SJCRH30 (cell line): ENCODE measurements at regions not wholly inside any gene's neighbourhood (a gene's known extent, or its start where the extent isn't known, plus 50 kb on each side); places are given as distances from the start of the nearest gene placed in this dataset.
"Not testable (repeated sequence)": the region's sequence is repeated elsewhere in the genome, so short reads cannot be mapped to it uniquely, and the experiment has no call there.

Experiments used
- DNase-seq, 2 experiments: peaks; one replicate each; pipeline ENCODE4 v3.0.0-alpha.2; 2015 to 2020
- H3K27ac ChIP-seq: fragments of 250-450 bp; sonication (Bioruptor Pico); 2 replicates; pipeline ENCODE4 v1.5.1; 2020; ENCODE audit warnings: mild to moderate bottlenecking, moderate library complexity
- H3K27me3 ChIP-seq: fragments of 250-450 bp; sonication (Bioruptor Pico); 2 replicates; pipeline ENCODE4 v1.5.1; 2020; ENCODE audit warnings: mild to moderate bottlenecking, moderate library complexity
- H3K36me3 ChIP-seq: fragments of 250-450 bp; sonication (Bioruptor Pico); 2 replicates; pipeline ENCODE4 v1.5.1; 2020; ENCODE audit warnings: mild to moderate bottlenecking, moderate library complexity
- H3K4me1 ChIP-seq: fragments of 250-450 bp; sonication (Bioruptor Pico); 2 replicates; pipeline ENCODE4 v1.5.1; 2020; ENCODE audit warnings: mild to moderate bottlenecking, moderate library complexity
- H3K4me3 ChIP-seq: fragments of 250-450 bp; sonication (Bioruptor Pico); 2 replicates; pipeline ENCODE4 v1.5.1; 2020; ENCODE audit warnings: mild to moderate bottlenecking, moderate library complexity
- H3K9me3 ChIP-seq: fragments of 250-450 bp; sonication (Bioruptor Pico); replicated peaks from 2 replicates; pipeline ENCODE4 v1.5.1; 2020; ENCODE audit warnings: mild to moderate bottlenecking, moderate library complexity

DNA sequence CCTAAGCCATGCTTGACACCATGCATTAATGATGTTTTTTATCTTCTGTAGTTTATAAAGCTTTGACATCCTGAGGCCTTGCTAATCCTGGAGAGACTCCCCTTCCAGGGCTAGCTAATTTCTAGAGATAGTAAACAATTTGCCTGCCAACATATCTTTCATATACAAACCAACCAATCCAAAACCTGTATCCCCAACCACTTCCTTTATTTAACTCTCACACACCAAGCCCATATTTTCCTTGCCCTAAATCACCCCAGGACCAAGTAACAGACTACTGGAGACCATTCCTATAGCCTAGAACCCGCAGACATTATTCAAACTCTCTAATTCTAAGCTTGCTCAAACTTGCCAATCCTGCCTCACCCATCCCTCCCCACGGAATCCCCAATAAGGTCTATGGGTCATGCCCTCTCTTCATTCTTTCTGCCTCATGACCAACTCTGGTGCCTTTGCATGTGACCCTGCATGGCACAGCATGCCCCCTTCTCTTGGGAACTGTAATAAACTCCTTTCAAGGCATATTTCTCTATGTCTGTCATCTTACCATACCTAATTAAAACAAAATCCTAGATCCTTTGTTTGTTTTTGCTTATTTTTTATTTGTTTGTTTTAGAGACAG, 116.6 kb upstream of the CACUL1 start:
- DNase-seq = no peak
- H3K27me3 ChIP-seq = no peaks in the 10 kb centered on the region

DNA sequence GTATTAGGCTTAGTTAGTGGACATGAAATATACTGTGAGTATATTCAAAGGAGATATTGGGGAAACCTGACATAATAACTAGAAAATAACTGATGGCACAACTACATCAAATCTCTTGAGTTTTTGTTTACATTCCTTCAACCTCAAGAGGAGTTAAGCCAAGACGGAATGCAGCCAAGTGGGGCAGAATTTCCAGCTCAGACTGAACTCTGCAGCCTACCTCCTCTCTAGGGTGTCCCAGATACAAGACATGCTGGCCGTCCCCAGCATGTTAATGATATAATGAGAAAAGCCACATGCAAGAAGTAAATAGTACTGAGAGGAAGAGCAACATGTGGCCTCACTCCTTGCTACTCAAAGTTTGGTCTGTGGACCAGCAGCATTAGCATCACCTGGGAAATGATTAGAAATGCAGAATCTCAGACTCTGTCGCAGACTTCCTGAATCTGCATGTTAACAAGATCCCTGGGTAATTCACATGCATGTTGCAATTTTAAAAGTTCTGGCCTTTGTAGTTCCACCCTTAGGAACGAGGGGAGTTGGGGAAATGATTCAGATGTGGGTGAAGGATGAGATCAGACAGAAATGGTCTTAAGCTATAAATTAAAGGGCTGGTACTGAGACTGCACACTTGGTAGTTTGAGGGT, 118.4 kb upstream of the CACUL1 start:
- Histone ChIP-seq H3K4me3 (no peak overlapping the region), H3K27ac (no peak overlapping the region), H3K27me3 (no peaks in the 10 kb centered on the region), H3K36me3 (no peaks in the 10 kb centered on the region), H3K9me3 (peaks cover 9% of the 10 kb centered on the region; the same call in 1 of the 2 replicates), H3K4me1 (no peaks in the 10 kb centered on the region)
- DNase-seq = no peak

More for the DNA sequence above, 116.6 kb upstream of the CACUL1 start:
- H3K9me3 ChIP-seq = peaks cover 2% of the 10 kb centered on the region; the same call in 1 of the 2 replicates
- H3K27ac ChIP-seq = no peak overlapping the region
- no peak overlapping the region for H3K4me3 ChIP-seq
- no peaks in the 10 kb centered on the region for H3K36me3 ChIP-seq
- no peaks in the 10 kb centered on the region for H3K4me1 ChIP-seq

DNA sequence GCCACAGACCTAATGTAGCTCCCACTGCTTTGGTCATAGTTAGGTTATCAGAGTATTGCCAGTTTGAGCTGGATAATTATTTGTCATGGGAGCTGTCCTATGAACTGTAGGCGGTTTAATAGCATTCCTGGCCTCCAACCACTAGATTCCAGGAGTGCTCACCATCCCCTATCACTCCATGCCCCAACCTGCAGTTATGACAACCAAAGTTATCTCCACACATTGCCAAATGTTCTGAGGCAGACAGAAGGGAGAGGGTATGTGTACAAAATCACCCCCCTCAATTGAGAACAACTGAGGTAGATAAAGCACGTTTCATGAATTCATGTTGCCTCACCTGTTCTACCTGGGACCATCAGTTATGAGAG, 119.0 kb upstream of the CACUL1 start:
- H3K36me3 ChIP-seq = no peaks in the 10 kb centered on the region
- peaks cover 9% of the 10 kb centered on the region; the same call in 1 of the 2 replicates for H3K9me3 ChIP-seq
- H3K27me3 ChIP-seq = no peaks in the 10 kb centered on the region
- no peak overlapping the region for H3K4me3 ChIP-seq
- DNase-seq = no peak
- H3K27ac ChIP-seq = no peak overlapping the region
- no peaks in the 10 kb centered on the region for H3K4me1 ChIP-seq

DNA sequence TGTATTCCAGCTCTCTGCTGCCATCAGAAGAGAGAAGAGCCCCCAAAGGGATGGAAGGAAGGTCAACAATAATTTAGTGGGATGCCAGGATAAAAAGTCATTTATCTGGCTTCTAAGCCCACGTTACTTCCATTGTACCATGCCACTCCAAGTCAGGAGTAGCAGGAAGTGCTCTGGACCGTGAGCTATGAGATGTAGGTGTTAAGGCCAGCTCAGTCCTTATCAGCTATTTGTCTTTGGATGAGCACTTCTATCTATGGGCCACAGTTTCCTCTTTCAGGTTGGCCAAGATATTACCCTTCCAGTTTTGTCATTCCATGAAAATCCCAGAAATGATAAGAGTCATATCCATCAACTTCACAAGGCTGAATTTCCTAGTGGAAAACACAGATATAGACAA, 119.4 kb upstream of the CACUL1 start:
- Histone ChIP-seq H3K27ac (no peak overlapping the region), H3K4me3 (no peak overlapping the region), H3K4me1 (no peaks in the 10 kb centered on the region), H3K36me3 (no peaks in the 10 kb centered on the region), H3K27me3 (no peaks in the 10 kb centered on the region), H3K9me3 (peaks cover 9% of the 10 kb centered on the region; the same call in 1 of the 2 replicates)
- DNase-seq = no peak

DNA sequence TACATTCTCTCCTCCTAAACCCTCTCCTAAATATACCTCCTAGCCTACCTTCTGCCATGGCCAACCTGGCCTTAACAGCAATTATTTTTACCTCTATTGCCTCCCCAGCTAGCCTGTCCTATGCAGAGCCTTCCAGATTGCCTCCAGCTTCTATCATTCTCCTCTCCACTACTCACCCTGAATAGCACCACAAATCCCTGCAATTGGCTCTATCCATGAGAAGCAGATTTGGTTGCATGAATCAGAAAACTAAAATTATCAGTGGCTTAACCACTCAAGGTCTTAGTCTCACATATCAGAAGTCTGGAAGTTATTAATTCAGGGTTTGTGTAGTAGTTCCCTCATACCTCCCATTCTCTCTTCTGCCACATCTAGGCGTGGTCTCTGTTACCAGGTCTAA, 120.3 kb upstream of the CACUL1 start:
- DNase-seq = no peak

DNA sequence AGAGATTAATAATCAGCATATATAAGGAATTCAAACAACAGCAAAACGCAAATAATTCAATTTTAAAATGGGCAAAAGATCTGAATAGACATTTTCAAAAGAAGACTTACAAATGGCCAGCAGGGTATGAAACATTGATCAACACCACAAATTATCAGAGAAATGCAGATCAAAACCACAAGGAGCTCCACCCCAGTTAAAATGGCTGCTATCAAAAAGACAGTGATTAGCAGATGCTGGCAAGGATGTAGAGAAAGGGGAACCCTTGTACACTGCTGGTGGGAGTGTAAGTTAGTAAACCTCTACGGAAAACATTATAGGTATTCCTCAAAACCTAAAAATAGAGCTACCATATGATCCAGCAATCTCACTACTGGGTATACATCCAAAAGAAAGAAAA, 128.0 kb upstream of the CACUL1 start:
- no peak for DNase-seq
- H3K36me3 ChIP-seq = no peaks in the 10 kb centered on the region
- no peaks in the 10 kb centered on the region for H3K9me3 ChIP-seq
- H3K27ac ChIP-seq = no peak overlapping the region
- H3K4me3 ChIP-seq = no peak overlapping the region
- no peaks in the 10 kb centered on the region for H3K27me3 ChIP-seq
- H3K4me1 ChIP-seq = no peaks in the 10 kb centered on the region

More for the DNA sequence above, 120.3 kb upstream of the CACUL1 start:
- no peaks in the 10 kb centered on the region for H3K4me1 ChIP-seq
- H3K36me3 ChIP-seq = no peaks in the 10 kb centered on the region
- no peaks in the 10 kb centered on the region for H3K27me3 ChIP-seq
- H3K4me3 ChIP-seq = no peak overlapping the region
- peaks cover 9% of the 10 kb centered on the region; the same call in 1 of the 2 replicates for H3K9me3 ChIP-seq
- H3K27ac ChIP-seq = no peak overlapping the region

DNA sequence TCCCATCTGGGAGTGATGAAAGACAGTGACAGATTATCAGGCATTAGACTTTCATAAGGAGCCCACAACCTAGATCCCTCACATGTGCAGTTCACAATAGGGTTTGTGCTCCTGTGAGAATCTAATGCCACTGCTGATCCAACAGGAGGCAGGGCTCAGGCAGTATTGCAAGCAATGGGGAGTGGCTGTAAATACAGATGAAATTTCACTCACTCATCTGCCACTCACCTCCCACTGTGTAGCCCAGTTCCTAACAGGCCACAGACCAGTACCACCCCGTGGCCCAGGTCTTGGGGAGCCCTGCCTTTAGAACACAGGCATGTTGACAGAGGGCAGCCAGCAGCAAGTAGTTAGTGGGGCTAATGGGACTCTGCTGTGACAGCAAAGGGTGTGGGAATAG, 137.3 kb upstream of the NANOS1 start:
- Histone ChIP-seq H3K4me3 (no peak overlapping the region), H3K9me3 (no peaks in the 10 kb centered on the region), H3K36me3 (no peaks in the 10 kb centered on the region), H3K27ac (no peak overlapping the region), H3K4me1 (no peaks in the 10 kb centered on the region), H3K27me3 (no peaks in the 10 kb centered on the region)
- no peak for DNase-seq

DNA sequence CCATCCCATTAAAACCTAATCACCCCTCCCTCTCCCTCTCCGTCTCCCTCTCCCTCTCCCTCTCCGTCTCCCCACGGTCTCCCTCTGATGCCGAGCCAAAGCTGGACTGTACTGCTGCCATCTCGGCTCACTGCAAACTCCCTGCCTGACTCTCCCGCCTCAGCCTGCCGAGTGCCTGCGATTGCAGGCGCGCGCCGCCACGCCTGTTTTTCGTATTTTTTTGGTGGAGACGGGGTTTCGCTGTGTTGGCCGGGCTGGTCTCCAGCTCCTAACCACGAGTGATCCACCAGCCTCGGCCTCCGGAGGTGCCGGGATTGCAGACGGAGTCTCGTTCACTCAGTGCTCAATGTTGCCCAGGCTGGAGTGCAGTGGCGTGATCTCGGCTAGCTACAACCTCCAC, 134.6 kb upstream of the NANOS1 start:
- not testable (repeated sequence) for H3K4me3 ChIP-seq, H3K36me3 ChIP-seq, H3K4me1 ChIP-seq, DNase-seq, H3K9me3 ChIP-seq, H3K27ac ChIP-seq, H3K27me3 ChIP-seq

GRCh38 chr10:118900617-118901016, 128.9 kb upstream of the NANOS1 start:
- Histone ChIP-seq H3K27ac (no peak overlapping the region), H3K4me1 (peaks cover 4% of the 10 kb centered on the region; the same call in 1 of the 2 replicates), H3K27me3 (no peaks in the 10 kb centered on the region), H3K4me3 (no peak overlapping the region), H3K36me3 (no peaks in the 10 kb centered on the region), H3K9me3 (no peaks in the 10 kb centered on the region)
- DNase-seq = no peak

DNA sequence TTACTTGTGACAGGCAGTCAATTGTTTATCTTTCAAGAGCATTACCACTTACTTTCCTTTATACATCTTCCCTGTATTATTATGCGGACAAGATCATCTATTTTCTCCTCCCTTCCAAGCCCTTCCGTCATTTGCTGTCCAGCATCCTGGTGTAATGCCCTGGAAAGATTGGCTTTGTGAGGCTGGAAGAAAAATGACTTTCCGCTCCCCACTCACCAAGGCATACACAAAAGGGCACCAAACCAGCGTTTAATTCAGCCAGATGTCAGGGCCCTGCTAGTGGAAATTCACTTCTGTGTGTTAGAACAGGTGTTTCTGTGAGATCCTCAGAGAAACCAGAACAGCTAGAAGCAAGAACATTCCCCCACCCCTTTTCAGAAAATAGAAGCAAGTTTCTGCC, 128.1 kb upstream of the NANOS1 start:
- no peaks in the 10 kb centered on the region for H3K36me3 ChIP-seq
- H3K9me3 ChIP-seq = 0 out of 2 replicates have a peak, but pooled peaks cover 2% of the 10 kb centered on the region

GRCh38 chr10:118901906-118902305, 127.6 kb upstream of the NANOS1 start:
- no peaks in the 10 kb centered on the region for H3K36me3 ChIP-seq
- H3K27ac ChIP-seq = no peak overlapping the region
- H3K4me1 ChIP-seq = peaks cover 8% of the 10 kb centered on the region
- no peaks in the 10 kb centered on the region for H3K27me3 ChIP-seq
- H3K4me3 ChIP-seq = no peak overlapping the region
- 0 out of 2 replicates have a peak, but pooled peaks cover 2% of the 10 kb centered on the region for H3K9me3 ChIP-seq
- DNase-seq = no peak

More for the DNA sequence above, 128.1 kb upstream of the NANOS1 start:
- Histone ChIP-seq H3K4me1 (peaks cover 4% of the 10 kb centered on the region; the same call in 1 of the 2 replicates), H3K27ac (no peak overlapping the region), H3K27me3 (no peaks in the 10 kb centered on the region), H3K4me3 (no peak overlapping the region)
- no peak for DNase-seq

GRCh38 chr10:118902656-118903055, 126.9 kb upstream of the NANOS1 start:
- peaks cover 15% of the 10 kb centered on the region for H3K4me1 ChIP-seq
- H3K27me3 ChIP-seq, H3K9me3 ChIP-seq, H3K36me3 ChIP-seq, DNase-seq, H3K4me3 ChIP-seq, H3K27ac ChIP-seq: not testable (repeated sequence)

GRCh38 chr10:118903251-118903650, 126.3 kb upstream of the NANOS1 start:
- Histone ChIP-seq H3K9me3 (0 out of 2 replicates have a peak, but pooled peaks cover 2% of the 10 kb centered on the region), H3K4me3 (no peak overlapping the region), H3K27me3 (no peaks in the 10 kb centered on the region), H3K27ac (no peak overlapping the region), H3K4me1 (peaks cover 21% of the 10 kb centered on the region), H3K36me3 (no peaks in the 10 kb centered on the region)
- no peak for DNase-seq

DNA sequence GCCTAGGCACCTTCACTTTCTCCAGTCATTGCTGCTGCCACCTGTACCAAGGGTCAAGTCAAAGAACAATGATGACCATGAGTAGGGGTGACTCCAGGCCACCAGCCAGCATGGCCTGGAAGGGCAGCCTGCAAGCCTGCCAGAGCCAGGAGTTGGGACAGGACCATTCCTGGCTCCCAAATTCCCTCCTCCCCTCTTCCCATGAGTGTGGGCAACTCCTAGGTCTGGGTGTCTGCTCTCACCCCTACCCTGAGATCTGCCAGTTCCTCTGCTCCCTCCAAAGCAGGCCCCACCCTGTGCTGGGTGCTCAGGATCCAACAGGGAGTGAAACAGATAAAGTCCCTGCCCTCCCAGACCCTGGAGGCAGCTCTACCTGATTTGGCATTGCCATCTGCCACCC, 125.8 kb upstream of the NANOS1 start:
- Histone ChIP-seq H3K27me3 (no peaks in the 10 kb centered on the region), H3K36me3 (no peaks in the 10 kb centered on the region), H3K9me3 (0 out of 2 replicates have a peak, but pooled peaks cover 2% of the 10 kb centered on the region), H3K4me1 (peaks cover 21% of the 10 kb centered on the region), H3K4me3 (no peak overlapping the region), H3K27ac (no peak overlapping the region)
- no peak for DNase-seq

- Histone ChIP-seq H3K36me3 (no peaks in the 10 kb centered on the region), H3K4me1 (peaks cover 21% of the 10 kb centered on the region), H3K27me3 (no peaks in the 10 kb centered on the region), H3K4me3 (no peak overlapping the region), H3K27ac (no peak overlapping the region), H3K9me3 (0 out of 2 replicates have a peak, but pooled peaks cover 2% of the 10 kb centered on the region)
- DNase-seq = no peak
Measured at GRCh38 chr10:118904286-118904685, 125.2 kb upstream of the NANOS1 start.
